HG03439 (cell line): ENCODE measurements at regions not wholly inside any gene's neighbourhood (a gene's known extent, or its start where the extent isn't known, plus 50 kb on each side); places are given as distances from the start of the nearest gene placed in this dataset.

Experiments used
- ATAC-seq: cut with Tn5 transposase; IDR thresholded peaks from one replicate; pipeline ENCODE4 v1.9.1; 2021; ENCODE audit warnings: mild to moderate bottlenecking, moderate library complexity; ENCODE audit not compliant: unreplicated experiment

GRCh38 chr11:115572551-115572950 lies 68.3 kb upstream of the CADM1 start:
- no peak for ATAC-seq

DNA sequence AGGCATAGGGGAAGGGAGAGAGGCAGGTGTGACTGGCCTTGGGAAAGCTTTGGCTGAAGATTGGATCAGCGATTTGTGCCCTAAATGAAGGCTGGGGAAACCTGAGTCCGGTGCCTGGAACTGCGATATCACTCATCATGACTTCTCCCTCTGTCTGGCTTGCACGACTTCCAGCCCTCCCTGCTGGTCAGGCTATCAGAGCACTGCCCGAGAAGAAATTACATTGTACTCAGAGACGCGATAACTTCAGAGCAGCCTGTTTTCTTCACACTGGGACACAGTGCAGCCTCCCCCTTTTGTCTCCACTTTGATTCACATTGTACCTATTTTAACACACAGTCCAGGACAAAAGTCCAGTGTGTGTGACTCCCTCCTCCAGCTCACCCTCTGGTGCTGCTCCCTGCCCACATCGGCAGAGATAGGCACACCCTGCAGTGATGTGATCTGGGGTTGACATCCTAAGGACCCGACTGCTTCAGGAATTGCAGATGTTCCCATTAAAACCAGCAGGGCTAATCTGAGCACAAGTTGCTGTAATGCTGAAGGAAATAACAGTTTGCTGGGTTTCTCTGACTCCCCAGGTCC lies 62.1 kb upstream of the CADM1 start:
- no peak for ATAC-seq

DNA sequence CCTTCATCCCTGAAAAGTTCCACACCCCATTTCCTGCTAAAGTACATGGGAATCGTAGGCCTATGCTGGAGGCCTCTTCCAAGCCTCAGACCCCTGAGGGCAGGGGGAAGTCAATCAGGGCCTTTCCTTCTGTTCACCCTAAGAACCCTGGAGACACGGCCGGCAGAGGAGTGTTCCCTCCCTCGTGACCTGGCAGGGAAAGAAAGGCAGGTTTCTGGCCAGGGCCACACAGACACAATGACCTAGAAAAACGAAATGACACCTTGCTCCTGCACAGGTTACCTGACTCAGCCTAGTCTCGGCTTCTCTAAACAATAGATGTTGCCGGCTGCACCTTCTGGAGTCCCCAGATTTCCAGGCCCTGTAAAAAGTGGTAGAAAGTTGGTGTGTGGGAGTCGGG lies 60.6 kb upstream of the CADM1 start:
- no peak for ATAC-seq

- ATAC-seq = no peak
These were observed 56.9 kb upstream of the CADM1 start for GRCh38 chr11:115561116-115561515.

DNA sequence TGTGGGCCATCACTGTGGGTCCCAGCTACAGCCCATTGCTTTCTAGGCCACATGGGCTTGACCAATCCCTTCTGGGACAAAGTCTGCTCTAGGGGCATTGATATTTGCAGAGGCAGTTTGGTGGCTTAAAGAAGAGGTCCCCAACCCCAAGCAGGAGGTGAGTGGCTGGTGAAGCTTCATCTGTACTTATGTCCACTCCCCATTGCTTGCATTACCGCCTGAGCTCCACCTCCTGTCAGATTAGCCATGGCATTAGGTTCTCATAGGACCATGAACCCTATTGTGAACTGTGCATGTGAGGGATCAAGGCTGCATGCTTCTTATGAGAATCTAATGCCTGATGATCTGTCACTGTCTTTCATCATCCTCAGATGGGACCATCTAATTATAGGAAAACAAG lies 54.4 kb upstream of the CADM1 start:
- no peak for ATAC-seq

GRCh38 chr11:115557681-115558080 lies 53.5 kb upstream of the CADM1 start:
- ATAC-seq = no peak

DNA sequence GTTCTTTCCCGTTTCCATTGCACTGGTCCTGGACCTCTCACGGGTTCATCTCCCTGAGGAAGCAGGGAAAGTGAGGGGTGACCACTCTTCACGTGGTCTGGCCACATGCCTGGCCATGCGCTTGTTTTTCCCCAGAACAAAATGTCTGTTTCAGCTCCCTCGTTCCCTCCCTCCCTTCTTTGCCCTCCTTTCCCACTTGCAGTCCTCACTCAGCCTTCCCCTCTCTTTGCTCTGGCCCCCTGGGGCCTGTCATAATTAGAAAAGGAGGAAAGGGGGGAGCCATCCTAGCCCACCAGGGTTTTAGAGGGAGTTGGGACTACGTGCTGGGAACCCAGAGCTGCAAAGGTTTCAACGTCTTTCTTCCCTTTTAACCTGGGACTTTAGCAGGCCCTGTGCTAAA lies 52.8 kb upstream of the CADM1 start:
- no peak for ATAC-seq

GRCh38 chr11:115555336-115556090 lies 51.3 kb upstream of the CADM1 start:
- no peak for ATAC-seq
